H1 (cell line): ENCODE measurements at regions not wholly inside any gene's neighbourhood (a gene's known extent, or its start where the extent isn't known, plus 50 kb on each side); places are given as distances from the start of the nearest gene placed in this dataset.

Experiments
- CTCF ChIA-PET: fragments of 300-600 bp; sonication (Branson Sonifier 250); formaldehyde crosslinking; loops from one replicate; lab custom pipeline; 2021; ENCODE audit not compliant: partially characterized antibody; lab: Charles Lee
- POLR2A ChIA-PET: fragments of 300-600 bp; sonication (Branson Sonifier 250); formaldehyde crosslinking; loops from one replicate; lab custom pipeline; 2021; ENCODE audit warnings: inconsistent platforms; ENCODE audit not compliant: partially characterized antibody; lab: Charles Lee
- DNase-seq, 2 experiments: peaks; one replicate each; pipeline versions ENCODE4 v3.0.0 to v3.0.0-alpha.2; 2010 to 2022; ENCODE audit warnings: low spot score in 2 of 2, low read depth in 1 of 2, mixed read lengths in 1 of 2
- FAIRE-seq: peaks from 2 replicates; lab custom pipeline; 2011; peaks lifted over from hg19 to GRCh38; lab: Jason Lieb, UNC
- H2AFZ ChIP-seq: 2 replicates; pipeline ENCODE4 v1.8.1; 2012; ENCODE audit warnings: low read length, inconsistent platforms
- H2AK5ac ChIP-seq: 2 replicates; pipeline ENCODE4 v1.6.1; 2013; ENCODE audit warnings: low read depth, low read length
- H2BK120ac ChIP-seq: replicated peaks from 2 replicates; pipeline ENCODE3; 2013; ENCODE audit warnings: low read depth, low read length, inconsistent platforms
- H2BK12ac ChIP-seq: 2 replicates; pipeline ENCODE4 v1.6.1; 2013; ENCODE audit warnings: low read depth, low read length
- H2BK15ac ChIP-seq: 2 replicates; pipeline ENCODE4 v1.6.1; 2013; ENCODE audit warnings: low read length
- H2BK20ac ChIP-seq: 2 replicates; pipeline ENCODE4 v1.6.1; 2013; ENCODE audit warnings: low read length
- H2BK5ac ChIP-seq: 2 replicates; pipeline ENCODE4 v1.6.1; 2013; ENCODE audit warnings: low read depth, low read length
- H3K14ac ChIP-seq: 2 replicates; pipeline ENCODE4 v1.6.1; 2013; ENCODE audit warnings: inconsistent platforms; ENCODE audit not compliant: insufficient read length
- H3K18ac ChIP-seq: 2 replicates; pipeline ENCODE4 v1.6.1; 2013; ENCODE audit warnings: low read length; ENCODE audit errors: extremely low read depth
- H3K23ac ChIP-seq: 2 replicates; pipeline ENCODE4 v1.6.1; 2013; ENCODE audit warnings: inconsistent platforms; ENCODE audit not compliant: insufficient read length
- H3K23me2 ChIP-seq: 2 replicates; pipeline ENCODE4 v1.6.1; 2013; ENCODE audit warnings: low read depth, low read length
- H3K27ac ChIP-seq: 2 replicates; pipeline ENCODE4 v1.6.1; 2011; ENCODE audit warnings: low read depth, low read length, inconsistent platforms
- H3K27me3 ChIP-seq, 4 experiments: replicated peaks in 1 of 4; 1 replicate in 1 of 4; 2 replicates in 3 of 4; pipeline versions ENCODE4 v1.6.1 to v1.8.1; 2011 to 2013; ENCODE audit warnings: low read length in 3 of 4, mild to moderate bottlenecking in 3 of 4, inconsistent platforms in 2 of 4, mixed read lengths in 2 of 4, moderate library complexity in 1 of 4; ENCODE audit not compliant: control insufficient read depth in 3 of 4, insufficient read depth in 3 of 4; ENCODE audit errors: extremely low read depth in 1 of 4
- H3K36me3 ChIP-seq, 4 experiments: 2 replicates each; pipeline versions ENCODE4 v1.6.1 to v1.8.1; 2011 to 2013; ENCODE audit warnings: mild to moderate bottlenecking in 4 of 4, low read length in 3 of 4, moderate library complexity in 2 of 4, control low read depth in 1 of 4, inconsistent platforms in 1 of 4; ENCODE audit not compliant: insufficient read depth in 4 of 4, control insufficient read depth in 2 of 4
- H3K4ac ChIP-seq: replicated peaks from 2 replicates; pipeline ENCODE3; 2013; ENCODE audit warnings: low read length, low read depth, mixed read lengths, inconsistent platforms; ENCODE audit not compliant: insufficient read length
- H3K4me1 ChIP-seq, 4 experiments: replicated peaks in 1 of 4; 1 replicate in 1 of 4; 2 replicates in 3 of 4; pipeline versions ENCODE4 v1.6.1 to v1.8.1; 2011 to 2013; ENCODE audit warnings: low read length in 3 of 4, inconsistent platforms in 2 of 4, mixed read lengths in 1 of 4; ENCODE audit not compliant: insufficient read depth in 4 of 4, control insufficient read depth in 3 of 4
- H3K4me2 ChIP-seq, 2 experiments: 2 replicates each; pipeline versions ENCODE4 v1.6.1 to v1.8.1; 2011 to 2013; ENCODE audit warnings: low read depth in 2 of 2, low read length in 2 of 2, control low read depth in 1 of 2, inconsistent platforms in 1 of 2, mild to moderate bottlenecking in 1 of 2; ENCODE audit not compliant: insufficient read depth in 1 of 2
- H3K4me3 ChIP-seq, 4 experiments: fragments of 200-600, 300-600 bp in 1 of 4; sonication (generic), shearing (Covaris generic), sonication (Bioruptor Twin) in 1 of 4; 2 replicates each; pipeline versions ENCODE4 v1.5.1 to v1.8.1; 2011 to 2016; ENCODE audit warnings: low read length in 4 of 4, low read depth in 3 of 4, control low read depth in 2 of 4, inconsistent platforms in 2 of 4, mild to moderate bottlenecking in 2 of 4, mixed read lengths in 1 of 4, moderate library complexity in 1 of 4; ENCODE audit not compliant: insufficient read depth in 2 of 4; ENCODE audit errors: extremely low read depth in 1 of 4
- H3K56ac ChIP-seq: replicated peaks from 2 replicates; pipeline ENCODE3; 2013; ENCODE audit warnings: low read depth, mild to moderate bottlenecking, mixed read lengths, low read length, inconsistent platforms; ENCODE audit not compliant: insufficient read length
- H3K79me1 ChIP-seq: 2 replicates; pipeline ENCODE4 v1.6.1; 2013; ENCODE audit warnings: low read depth, low read length, control low read depth
- H3K79me2 ChIP-seq, 2 experiments: 2 replicates each; pipeline versions ENCODE4 v1.6.1 to v1.8.1; 2012 to 2013; ENCODE audit warnings: low read length in 2 of 2, mild to moderate bottlenecking in 2 of 2, inconsistent platforms in 1 of 2; ENCODE audit not compliant: insufficient read depth in 2 of 2, control insufficient read depth in 1 of 2
- H3K9ac ChIP-seq, 4 experiments: replicated peaks in 1 of 4; 1 replicate in 1 of 4; 2 replicates in 3 of 4; pipeline versions ENCODE4 v1.6.1 to v1.8.1; 2011 to 2013; ENCODE audit warnings: low read depth in 3 of 4, low read length in 3 of 4, control low read depth in 2 of 4, mild to moderate bottlenecking in 2 of 4, moderate library complexity in 2 of 4, inconsistent platforms in 1 of 4; ENCODE audit errors: extremely low read depth in 1 of 4
- H3K9me3 ChIP-seq, 2 experiments: 2 replicates each; pipeline versions ENCODE4 v1.6.1 to v1.8.1; 2012 to 2013; ENCODE audit warnings: mild to moderate bottlenecking in 2 of 2, moderate library complexity in 2 of 2, control low read depth in 1 of 2, inconsistent platforms in 1 of 2, low read depth in 1 of 2, low read length in 1 of 2, mixed read lengths in 1 of 2; ENCODE audit not compliant: insufficient read depth in 2 of 2
- H4K20me1 ChIP-seq, 2 experiments: replicated peaks in 1 of 2; 2 replicates each; pipeline versions ENCODE3 to v1.8.1; 2011 to 2013; ENCODE audit warnings: inconsistent platforms in 2 of 2, low read length in 2 of 2, mild to moderate bottlenecking in 1 of 2; ENCODE audit not compliant: insufficient read depth in 2 of 2, control insufficient read depth in 1 of 2
- H4K5ac ChIP-seq: 2 replicates; pipeline ENCODE4 v1.6.1; 2013; ENCODE audit warnings: low read length, low read depth, mixed read lengths, inconsistent platforms; ENCODE audit not compliant: insufficient read length
- H4K8ac ChIP-seq: 2 replicates; pipeline ENCODE4 v1.8.0; 2013; ENCODE audit warnings: mild to moderate bottlenecking, moderate library complexity, low read length, inconsistent platforms; ENCODE audit not compliant: insufficient read depth; ENCODE audit errors: extremely low read depth
- H4K91ac ChIP-seq: replicated peaks from 2 replicates; pipeline ENCODE3; 2013; ENCODE audit warnings: low read length, mixed read lengths, inconsistent platforms; ENCODE audit not compliant: insufficient read length
- TCF12 ChIP-seq: IDR thresholded peaks from 2 replicates; pipeline ENCODE4 v1.6.1; 2011; ENCODE audit warnings: low read depth, mild to moderate bottlenecking, low read length
- WGBS, 2 experiments: shearing (Covaris generic) in 1 of 2; methylation state at CpG; one replicate each; pipeline versions ENCODE4 v1.1.6 to v1.1.7; 2013 to 2015; ENCODE audit warnings: low lambda C conversion rate in 2 of 2, mixed read lengths in 2 of 2, inconsistent platforms in 1 of 2, low coverage in 1 of 2, missing lambda C conversion rate in 1 of 2; ENCODE audit not compliant: insufficient replicate concordance in 2 of 2, insufficient coverage in 1 of 2, insufficient read length in 1 of 2; ENCODE audit errors: extremely low coverage in 1 of 2, missing lambda C conversion rate in 1 of 2; 5-methylcytosine and 5-hydroxymethylcytosine counted together

- Histone ChIP-seq H3K23me2 (no peaks in the 10 kb centered on the region), H2BK5ac (no peak overlapping the region; the same call in 1 of the 2 replicates), H3K18ac (no peak overlapping the region), H3K27me3 (no peaks in the 10 kb centered on the region), H2AK5ac (no peak overlapping the region), H4K5ac (no peak overlapping the region), H3K9me3 (no peaks in the 10 kb centered on the region), H3K79me2 (no peaks in the 10 kb centered on the region), H3K4me2 (peak overlapping the region; percentile 36 to 58), H4K8ac (no peak overlapping the region), H2BK120ac (peak overlapping the region; percentile 21), H3K56ac (no peak overlapping the region), H3K4me1 (peaks cover 8 to 29% (median 20%) of the 10 kb centered on the region in 4 experiments), H3K9ac (no peak overlapping the region), H2BK20ac (0 out of 2 replicates have a peak overlapping the region, but pooled peaks have one; percentile 62), H3K36me3 (no peaks in the 10 kb centered on the region), H3K79me1 (no peaks in the 10 kb centered on the region), H3K4ac (peak overlapping the region; percentile 83), H3K4me3 (peak overlapping the region in 1 of 4 experiments; percentile 43; a peak in 2 of 8 replicates), H2BK12ac (peak overlapping the region; percentile 22; the same call in 1 of the 2 replicates), H2BK15ac (no peak overlapping the region), H3K14ac (no peak overlapping the region), H4K91ac (no peak overlapping the region), H3K23ac (no peak overlapping the region), H2AFZ (no peak overlapping the region), H3K27ac (no peak overlapping the region), H4K20me1 (no peaks in the 10 kb centered on the region)
- no peak for TF ChIP-seq TCF12
- ChIA-PET POLR2A (no interaction called here), CTCF (interaction anchor here (1.5 kb wide), 1 partner anchor 106 kb away, joined by 4 read pairs; no protein-coding TSS in a partner anchor)
- WGBS, 2 experiments = 42% methylated on average over 2 of the region's 2 CpGs; no CpG with 5 or more reads in 1 of the 2 experiments
- no peak for DNase-seq
- no peak for FAIRE-seq
These were observed 457.7 kb upstream of the RUNX1 start for GRCh38 chr21:35506771-35507170.
